ENCODE measurements at regions not wholly inside any gene's neighbourhood (a gene's known extent, or its start where the extent isn't known, plus 50 kb on each side); places are given as distances from the start of the nearest gene placed in this dataset.
"Not testable (repeated sequence)": the region's sequence is repeated elsewhere in the genome, so short reads cannot be mapped to it uniquely, and the experiment has no call there.

GRCh38 chr10:131533846-131534526, 222.5 kb upstream of the TCERG1L start:
- DNase-seq, result no peak

GRCh38 chr10:131534836-131535235, 223.3 kb upstream of the TCERG1L start:
- DNase-seq, result no peak

- DNase-seq, result no peak
Measured at GRCh38 chr10:131536676-131537075, 225.2 kb upstream of the TCERG1L start.

- no peak for DNase-seq
Measured at GRCh38 chr10:131537281-131537680, 225.8 kb upstream of the TCERG1L start.

- no peak for DNase-seq
Measured at GRCh38 chr10:131544495-131544894, 233.0 kb upstream of the TCERG1L start.

- DNase-seq, result no peak
Measured at GRCh38 chr10:131546086-131546810, 234.7 kb upstream of the TCERG1L start.

GRCh38 chr10:131547129-131547799, 235.7 kb upstream of the TCERG1L start:
- DNase-seq, result no peak

GRCh38 chr10:131548176-131548575, 236.7 kb upstream of the TCERG1L start:
- DNase-seq, result no peak

- no peak for DNase-seq
Measured at GRCh38 chr10:131549116-131549515, 237.6 kb upstream of the TCERG1L start.

GRCh38 chr10:131553121-131553520, 241.6 kb upstream of the TCERG1L start:
- DNase-seq, result no peak

GRCh38 chr10:131553581-131553980, 242.1 kb upstream of the TCERG1L start:
- DNase-seq, result no peak

- no peak for DNase-seq
Measured at GRCh38 chr10:131554821-131555220, 243.3 kb upstream of the TCERG1L start.

- no peak for DNase-seq
Measured at GRCh38 chr10:131555406-131555805, 243.9 kb upstream of the TCERG1L start.

- DNase-seq, result no peak
Measured at GRCh38 chr10:131556061-131556896, 244.8 kb upstream of the TCERG1L start.

GRCh38 chr10:131556897-131557495, 245.5 kb upstream of the TCERG1L start:
- no peak for DNase-seq

GRCh38 chr10:131557956-131558355, 246.4 kb upstream of the TCERG1L start:
- DNase-seq, result not testable (repeated sequence)

- DNase-seq, result no peak
Measured at GRCh38 chr10:131559450-131559911, 248.0 kb upstream of the TCERG1L start.

GRCh38 chr10:131560166-131560565, 248.6 kb upstream of the TCERG1L start:
- DNase-seq, result no peak

GRCh38 chr10:131560706-131561355, 249.3 kb upstream of the TCERG1L start:
- DNase-seq, result no peak

- DNase-seq, result peak; percentile 3
Measured at GRCh38 chr10:131561897-131562296, 250.4 kb upstream of the TCERG1L start.

GRCh38 chr10:131563411-131563810, 251.9 kb upstream of the TCERG1L start:
- DNase-seq, result no peak
